Pancreas (tissue), 10 donors: ENCODE measurements at regions not wholly inside any gene's neighbourhood (a gene's known extent, or its start where the extent isn't known, plus 50 kb on each side); places are given as distances from the start of the nearest gene placed in this dataset.

Experiments used
- ATAC-seq, 4 donors: fragments of 200-7000 bp; cut with Tn5 transposase; one replicate each; pipeline versions ENCODE4 v1.8.0 to v1.9.1; 2020; ENCODE audit warnings: mild to moderate bottlenecking in 4 of 4, moderate library complexity in 4 of 4
- DNase-seq, 6 donors: peaks; one replicate each; pipeline ENCODE4 v3.0.0-alpha.2; 2020
- FAIRE-seq: peaks from 2 replicates; lab custom pipeline; 2012; peaks lifted over from hg19 to GRCh38; lab: Jason Lieb, UNC
- H3K27ac ChIP-seq, 4 donors: fragments of 200-600 bp; sonication (generic); 1 replicate in 3 of 4; 2 replicates in 1 of 4; pipeline versions ENCODE4 v1.5.0 to v1.8.0; 2020
- H3K27me3 ChIP-seq, 4 donors: fragments of 200-600 bp; one replicate each; pipeline ENCODE4 v1.8.0; 2021
- H3K36me3 ChIP-seq, 3 donors: fragments of 200-600 bp; sonication (generic) in 1 of 3; one replicate each; pipeline versions ENCODE4 v1.5.0 to v1.8.0; 2020 to 2021
- H3K4me1 ChIP-seq, 3 donors: fragments of 200-600 bp; one replicate each; pipeline ENCODE4 v1.8.0; 2021
- H3K4me3 ChIP-seq, 4 donors: fragments of 200-600 bp; sonication (generic) in 2 of 4; one replicate each; pipeline versions ENCODE4 v1.5.0 to v1.8.0; 2020 to 2021
- H3K9me3 ChIP-seq, 4 donors: fragments of 200-600 bp; one replicate each; pipeline ENCODE4 v1.8.0; 2021
- CTCF ChIP-seq, 4 donors: fragments of 200-600 bp; sonication (generic) in 3 of 4; IDR thresholded peaks; one replicate each; pipeline versions ENCODE4 v1.5.0 to v1.8.0; 2021; ENCODE audit warnings: antibody characterized with exemption in 4 of 4
- WGBS, 2 donors: extraction: QIAGEN DNeasy Blood & Tissue Kit; methylation state at CpG; one replicate each; pipeline ENCODE4 v1.1.7; 2013; 5-methylcytosine and 5-hydroxymethylcytosine counted together
- intact Hi-C, 3 donors: fragments of 100-400 bp; cut with DNase I; formaldehyde crosslinking; loops; one replicate each; pipeline versions ENCODE4 v1.11.1 to v1.14.2; 2022
- donor health status: healthy with polysubstance abuse.
- donor health status: DM: no; HTN: no; CAD: no; lungs with moderate emphysema.
- donor health status: DM: no; HTN: no; CAD: no.
- donor health status: control.
- donor health status: control.
- donor health status: Bipolar disorder and iron deficiency.
- donor health status: DM: yes; HTN: yes; CAD: no.
- donor health status: DM: no; HTN: no; CAD: no.
- donor health status: DM: no; HTN: no; CAD: no.
- donor health status: DM: yes; HTN: yes; CAD: no.

- ATAC-seq (no peak), DNase-seq (no peak), FAIRE-seq (no peak)
- H3K4me3 ChIP-seq: no peak overlapping the region
- intact Hi-C loops: no loop called here
- no peaks in the 10 kb centered on the region for H3K36me3 ChIP-seq
- 23 to 36% methylated on average over 2 of the region's 2 CpGs for WGBS, 2 donors
- no peaks in the 10 kb centered on the region for H3K4me1 ChIP-seq
- H3K27ac ChIP-seq: no peak overlapping the region
- no peak for TF ChIP-seq CTCF (IDR thresholded peaks at IDR 0.05)
- H3K9me3 ChIP-seq: no peaks in the 10 kb centered on the region
- no peaks in the 10 kb centered on the region for H3K27me3 ChIP-seq
Observed at GRCh38 chr12:89999699-90000505, 291.3 kb upstream of the ATP2B1 start.

GRCh38 chr12:89995870-89996269 is 287.2 kb upstream of the ATP2B1 start:
- FAIRE-seq (no peak), DNase-seq (no peak), ATAC-seq (no peak)
- Histone ChIP-seq H3K9me3 (no peaks in the 10 kb centered on the region), H3K27ac (no peak overlapping the region), H3K4me3 (no peak overlapping the region), H3K4me1 (no peaks in the 10 kb centered on the region), H3K27me3 (no peaks in the 10 kb centered on the region), H3K36me3 (no peaks in the 10 kb centered on the region)
- 48 to 83% methylated on average over 1 of the region's 1 CpG for WGBS, 2 donors
- TF ChIP-seq CTCF (IDR thresholded peaks at IDR 0.05): no peak
- intact Hi-C loops: no loop called here

GRCh38 chr12:89994911-89995310 is 286.3 kb upstream of the ATP2B1 start:
- Histone ChIP-seq H3K4me1 (no peaks in the 10 kb centered on the region), H3K27ac (no peak overlapping the region), H3K36me3 (no peaks in the 10 kb centered on the region), H3K9me3 (no peaks in the 10 kb centered on the region), H3K4me3 (no peak overlapping the region), H3K27me3 (no peaks in the 10 kb centered on the region)
- no peak for TF ChIP-seq CTCF (IDR thresholded peaks at IDR 0.05)
- intact Hi-C loops: no loop called here
- ATAC-seq: no peak
- WGBS, 2 donors: 70 to 81% methylated on average over 1 of the region's 1 CpG
- no peak for FAIRE-seq
- DNase-seq: no peak

GRCh38 chr12:89993632-89994031 is 285.0 kb upstream of the ATP2B1 start:
- H3K36me3 ChIP-seq: no peaks in the 10 kb centered on the region
- no peaks in the 10 kb centered on the region for H3K4me1 ChIP-seq
- no peak overlapping the region for H3K4me3 ChIP-seq
- H3K9me3 ChIP-seq: no peaks in the 10 kb centered on the region
- H3K27ac ChIP-seq: no peak overlapping the region
- TF ChIP-seq CTCF (IDR thresholded peaks at IDR 0.05): no peak
- 80 to 84% methylated on average over 1 of the region's 1 CpG for WGBS, 2 donors
- intact Hi-C loops: no loop called here
- no peak for ATAC-seq
- H3K27me3 ChIP-seq: no peaks in the 10 kb centered on the region
- no peak for DNase-seq
- no peak for FAIRE-seq
